Motor neuron (in vitro differentiated cells): ENCODE measurements at regions not wholly inside any gene's neighbourhood (a gene's known extent, or its start where the extent isn't known, plus 50 kb on each side); places are given as distances from the start of the nearest gene placed in this dataset.
A peak's percentile ranks its signal among the peaks of the same experiment; 100 is the strongest.

Experiments
- ATAC-seq, 8 experiments: fragments of 200-7000 bp; cut with Tn5 transposase; replicated peaks in 6 of 8; 2 replicates each; pipeline ENCODE4 v1.8.0; 2021; ENCODE audit warnings: mild to moderate bottlenecking in 8 of 8, moderate library complexity in 8 of 8
- H3K27ac ChIP-seq, 2 donors: fragments of 250-450 bp; sonication (Bioruptor Pico); 2 replicates each; pipeline ENCODE4 v1.9.0; 2021; ENCODE audit warnings: antibody characterized with exemption in 2 of 2, mild to moderate bottlenecking in 2 of 2, moderate library complexity in 1 of 2
- H3K4me1 ChIP-seq, 2 donors: fragments of 250-450 bp; sonication (Bioruptor Pico); replicated peaks in 1 of 2; 2 replicates each; pipeline ENCODE4 v1.6.1; 2021; ENCODE audit warnings: antibody characterized with exemption in 2 of 2, mild to moderate bottlenecking in 2 of 2, moderate library complexity in 1 of 2
- H3K4me3 ChIP-seq, 5 donors: fragments of 250-450 bp; sonication (Bioruptor Pico); 2 replicates each; pipeline ENCODE4 v1.9.0; 2021; ENCODE audit warnings: antibody characterized with exemption in 5 of 5, mild to moderate bottlenecking in 5 of 5, moderate library complexity in 4 of 5
- WGBS, 10 experiments: fragments of 450-650 bp; shearing (Covaris generic); methylation state at CpG; one replicate each; pipeline ENCODE4 v1.0.0; 2022; 5-methylcytosine and 5-hydroxymethylcytosine counted together
- in situ Hi-C, 9 experiments: fragments of 400-800 bp; cut with MboI; loops; one replicate each; pipeline ENCODE4 v1.15.0; 2021; ENCODE audit warnings: low sequenced_read_pairs in 9 of 9, low pct_unique_long_range_greater_than_20kb in 2 of 9; ENCODE audit not compliant: unreplicated experiment in 9 of 9

GRCh38 chr5:34499001-34499734 lies 157.0 kb upstream of the RAI14 start:
- H3K4me1 ChIP-seq, result peaks cover 3 to 11% of the 10 kb centered on the region in 2 donors
- in situ Hi-C loops, result loop anchor here in 3 of 9 experiments (10.0 to 25.0 kb wide), 2 partner anchors 396 to 413 kb away; partner anchors contain the start of genes BRIX1 (in 2 of the 3) and RAD1 (in 2 of the 3)
- no peak overlapping the region for H3K27ac ChIP-seq
- ATAC-seq, result peak in 4 of 8 experiments; percentile 48 to 82 (median 72)
- H3K4me3 ChIP-seq, result no peak overlapping the region
- WGBS, 10 experiments, result 57 to 100% (median 83%) methylated on average over 1 to 3 of the region's 5 CpGs; no CpG with 5 or more reads in 1 of the 10 experiments

DNA sequence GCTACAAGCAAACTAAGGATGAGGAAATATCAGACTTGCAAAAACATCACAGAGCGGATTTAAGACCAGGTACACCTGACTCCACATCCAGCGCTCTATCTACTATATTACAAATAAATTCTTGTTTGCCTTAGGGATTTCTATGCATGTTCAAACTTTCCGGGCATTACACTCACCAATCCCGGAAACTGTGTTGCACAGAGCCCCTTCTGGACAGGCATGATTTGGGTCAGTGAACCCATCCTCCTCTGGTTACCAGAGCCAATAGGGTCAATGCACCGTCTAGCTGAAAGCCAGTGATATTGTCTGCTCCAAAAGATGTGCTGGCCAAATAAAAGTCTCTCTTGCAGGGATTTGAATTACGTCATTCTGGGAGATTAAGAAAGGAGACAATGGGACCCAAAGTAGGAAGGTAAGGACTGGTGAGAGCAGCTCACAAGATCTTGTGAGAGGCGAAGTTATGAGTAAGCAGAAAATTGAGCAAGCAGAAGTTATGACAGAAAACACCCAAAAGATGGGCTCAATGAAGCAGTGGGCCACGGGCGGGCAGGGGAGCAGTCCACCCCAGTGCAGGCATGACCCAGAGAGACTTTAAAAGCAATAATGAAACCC lies 155.8 kb upstream of the RAI14 start:
- peaks cover 3 to 11% of the 10 kb centered on the region in 2 donors for H3K4me1 ChIP-seq
- 78 to 100% (median 88%) methylated on average over 2 to 9 of the region's 9 CpGs; no CpG with 5 or more reads in 1 of the 10 experiments for WGBS, 10 experiments
- ATAC-seq, result no peak
- no peak overlapping the region for H3K4me3 ChIP-seq
- in situ Hi-C loops, result loop anchor here in 3 of 9 experiments (25.0 kb wide), 2 partner anchors 387 to 412 kb away; partner anchors contain the start of genes BRIX1 (in 1 of the 3) and RAD1 (in 1 of the 3)
- H3K27ac ChIP-seq, result no peak overlapping the region

DNA sequence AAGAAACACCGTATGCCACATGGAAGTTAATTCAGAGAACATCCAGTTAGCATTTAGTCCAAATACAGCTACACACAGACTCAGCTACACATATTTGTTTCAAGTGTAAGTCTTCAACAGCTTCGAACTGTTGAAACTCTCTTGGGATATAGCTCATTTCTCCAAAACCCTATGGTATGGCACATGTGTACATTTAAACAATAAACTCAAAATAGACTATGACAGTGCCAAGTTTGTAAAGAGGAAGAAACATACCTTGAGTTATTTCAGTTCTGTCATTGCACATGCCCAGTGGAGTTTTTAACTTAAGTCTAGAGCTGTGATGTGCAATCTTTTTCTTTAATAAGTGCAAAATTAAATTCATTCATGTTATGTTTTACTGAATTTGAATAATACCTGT lies 155.1 kb upstream of the RAI14 start:
- Histone ChIP-seq H3K4me3 (no peak overlapping the region), H3K27ac (no peak overlapping the region), H3K4me1 (peaks cover 3 to 11% of the 10 kb centered on the region in 2 donors)
- 53 to 100% (median 100%) methylated on average over 1 to 2 of the region's 2 CpGs; no CpG with 5 or more reads in 1 of the 10 experiments for WGBS, 10 experiments
- in situ Hi-C loops, result loop anchor here in 3 of 9 experiments (25.0 kb wide), 2 partner anchors 386 to 411 kb away; partner anchors contain the start of genes BRIX1 (in 1 of the 3) and RAD1 (in 1 of the 3)
- no peak for ATAC-seq

DNA sequence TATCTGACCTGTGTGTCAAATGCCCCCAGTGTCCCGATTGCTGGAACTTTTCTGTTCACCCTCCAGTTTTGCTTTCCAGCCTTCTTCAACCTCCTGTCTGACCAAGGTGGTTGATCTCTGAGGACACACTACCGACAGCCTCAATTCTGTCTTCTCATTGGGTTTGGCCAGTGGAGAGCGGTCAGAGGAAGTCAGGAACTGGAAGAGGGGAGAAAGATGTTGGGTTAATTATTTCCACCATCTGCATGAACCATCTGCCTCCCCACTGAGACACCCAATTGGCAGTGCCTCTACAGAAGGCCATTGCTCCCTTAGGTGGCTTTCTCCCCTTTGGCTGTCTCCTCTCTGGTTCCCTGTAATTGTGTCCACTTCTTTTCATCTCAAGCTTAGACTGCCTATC lies 154.3 kb upstream of the RAI14 start:
- Histone ChIP-seq H3K4me3 (no peak overlapping the region), H3K4me1 (peaks cover 3 to 11% of the 10 kb centered on the region in 2 donors), H3K27ac (no peak overlapping the region)
- ATAC-seq, result no peak
- in situ Hi-C loops, result loop anchor here in 3 of 9 experiments (25.0 kb wide), 2 partner anchors 385 to 410 kb away; partner anchors contain the start of genes BRIX1 (in 1 of the 3) and RAD1 (in 1 of the 3)
- 85 to 100% (median 93%) methylated on average over 1 to 3 of the region's 3 CpGs; no CpG with 5 or more reads in 3 of the 10 experiments for WGBS, 10 experiments

DNA sequence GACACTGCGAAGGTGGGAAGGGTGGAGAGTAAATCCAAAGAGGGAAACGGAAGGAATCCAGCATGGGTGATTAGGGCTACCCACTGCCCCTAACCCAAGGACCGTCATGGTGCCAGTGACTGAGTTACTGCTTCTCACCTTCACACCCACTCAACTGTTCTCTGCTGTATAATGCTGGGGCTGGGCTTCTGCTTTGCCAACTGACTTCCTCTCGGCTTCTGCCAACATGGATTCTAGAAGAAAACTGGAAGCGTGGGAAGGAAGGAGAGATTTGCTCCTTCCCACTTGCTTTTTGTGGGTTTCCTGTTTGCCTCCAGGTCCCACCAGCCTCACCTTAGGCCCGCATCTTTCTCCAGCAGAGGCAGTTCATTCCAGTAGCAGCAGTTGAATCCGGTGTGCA lies 153.5 kb upstream of the RAI14 start:
- 87 to 100% (median 100%) methylated on average over 1 to 6 of the region's 7 CpGs; no CpG with 5 or more reads in 3 of the 10 experiments for WGBS, 10 experiments
- H3K4me3 ChIP-seq, result no peak overlapping the region
- H3K27ac ChIP-seq, result no peak overlapping the region
- ATAC-seq, result no peak
- in situ Hi-C loops, result loop anchor here in 3 of 9 experiments (25.0 kb wide), 2 partner anchors 385 to 410 kb away; partner anchors contain the start of genes BRIX1 (in 1 of the 3) and RAD1 (in 1 of the 3)
- peaks cover 3 to 11% of the 10 kb centered on the region in 2 donors for H3K4me1 ChIP-seq

GRCh38 chr5:34503379-34504253 lies 152.5 kb upstream of the RAI14 start:
- ATAC-seq, result peak in 4 of 8 experiments; percentile 32 to 90 (median 82)
- WGBS, 10 experiments, result 20 to 100% (median 68%) methylated on average over 1 to 7 of the region's 7 CpGs
- Histone ChIP-seq H3K4me1 (peaks cover 3 to 11% of the 10 kb centered on the region in 2 donors), H3K4me3 (no peak overlapping the region), H3K27ac (no peak overlapping the region)
- in situ Hi-C loops, result loop anchor here in 3 of 9 experiments (25.0 kb wide), 2 partner anchors 384 to 409 kb away; partner anchors contain the start of genes BRIX1 (in 1 of the 3) and RAD1 (in 1 of the 3)

DNA sequence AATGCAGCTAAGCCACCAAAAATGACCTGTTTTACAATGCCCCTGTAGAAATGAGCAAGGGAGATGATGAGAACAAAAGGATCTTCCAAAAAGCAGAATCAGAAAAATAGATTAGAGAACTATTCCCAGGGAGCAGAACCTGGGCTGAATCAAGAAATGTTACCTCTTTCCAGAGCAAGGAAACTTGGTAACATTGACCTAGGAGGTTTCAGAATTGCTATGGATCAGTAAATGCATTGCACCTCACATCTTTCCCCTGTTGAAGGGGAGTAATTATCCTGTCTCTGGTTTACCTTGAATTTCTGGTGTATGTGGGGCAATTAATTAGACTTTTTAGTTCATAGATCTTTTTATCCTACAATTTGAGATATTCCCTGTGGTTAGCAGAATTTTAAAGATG lies 151.2 kb upstream of the RAI14 start:
- ATAC-seq, result no peak
- Histone ChIP-seq H3K27ac (no peak overlapping the region), H3K4me3 (no peak overlapping the region), H3K4me1 (peaks cover 3 to 15% of the 10 kb centered on the region in 2 donors)
- in situ Hi-C loops, result loop anchor here in 3 of 9 experiments (25.0 kb wide), 2 partner anchors 382 to 407 kb away; partner anchors contain the start of genes BRIX1 (in 1 of the 3) and RAD1 (in 1 of the 3)

DNA sequence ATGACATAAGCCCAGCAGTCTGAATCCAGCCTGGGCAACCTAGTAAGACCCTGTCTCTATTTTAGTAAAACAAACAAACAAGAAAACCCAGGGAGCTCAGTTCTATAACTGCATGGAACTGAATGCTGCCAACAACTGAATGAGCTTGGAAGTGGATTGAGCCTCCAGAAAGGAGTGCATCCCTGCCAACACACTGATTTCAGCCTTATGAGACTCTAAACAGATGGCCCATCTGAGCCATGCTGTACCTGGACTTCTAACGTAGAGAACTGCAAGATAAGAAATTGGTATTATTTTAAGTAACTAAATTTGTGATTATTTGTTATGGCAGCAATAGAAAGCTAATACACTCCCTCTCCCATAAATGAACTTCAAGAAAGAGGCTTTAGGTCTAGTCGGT lies 150.4 kb upstream of the RAI14 start:
- 40 to 100% (median 84%) methylated on average over 1 to 2 of the region's 2 CpGs for WGBS, 10 experiments
- H3K4me3 ChIP-seq, result no peak overlapping the region
- ATAC-seq, result no peak
- in situ Hi-C loops, result loop anchor here in 3 of 9 experiments (25.0 kb wide), 2 partner anchors 382 to 407 kb away; partner anchors contain the start of genes BRIX1 (in 1 of the 3) and RAD1 (in 1 of the 3)
- H3K27ac ChIP-seq, result no peak overlapping the region
- H3K4me1 ChIP-seq, result peaks cover 3 to 17% of the 10 kb centered on the region in 2 donors

DNA sequence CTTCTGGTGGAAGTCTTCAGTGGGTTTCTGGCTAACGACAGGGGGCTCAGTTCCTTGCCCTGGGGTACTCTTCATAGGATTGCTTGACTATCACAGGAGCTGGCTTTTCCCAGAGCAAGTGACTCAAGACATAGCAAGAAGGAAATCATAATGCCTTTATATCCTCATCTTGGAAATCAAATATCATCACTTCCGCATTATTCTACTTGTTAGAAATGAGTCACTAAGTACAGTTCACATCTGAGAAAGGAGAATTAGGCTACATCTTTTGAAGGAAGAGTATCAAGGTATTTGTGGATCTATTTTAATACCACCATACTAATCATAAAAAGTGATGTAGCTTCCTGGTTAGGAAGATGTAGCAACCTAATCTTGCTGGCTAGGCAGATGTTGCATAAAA lies 148.2 kb upstream of the RAI14 start:
- ATAC-seq, result no peak
- Histone ChIP-seq H3K4me1 (peaks cover 3 to 20% of the 10 kb centered on the region in 2 donors), H3K27ac (no peak overlapping the region), H3K4me3 (no peak overlapping the region)
- in situ Hi-C loops, result loop anchor here in 3 of 9 experiments (25.0 kb wide), 2 partner anchors 379 to 404 kb away; partner anchors contain the start of genes BRIX1 (in 1 of the 3) and RAD1 (in 1 of the 3)
- 56 to 100% (median 83%) methylated on average over 1 to 2 of the region's 2 CpGs; no CpG with 5 or more reads in 2 of the 10 experiments for WGBS, 10 experiments

DNA sequence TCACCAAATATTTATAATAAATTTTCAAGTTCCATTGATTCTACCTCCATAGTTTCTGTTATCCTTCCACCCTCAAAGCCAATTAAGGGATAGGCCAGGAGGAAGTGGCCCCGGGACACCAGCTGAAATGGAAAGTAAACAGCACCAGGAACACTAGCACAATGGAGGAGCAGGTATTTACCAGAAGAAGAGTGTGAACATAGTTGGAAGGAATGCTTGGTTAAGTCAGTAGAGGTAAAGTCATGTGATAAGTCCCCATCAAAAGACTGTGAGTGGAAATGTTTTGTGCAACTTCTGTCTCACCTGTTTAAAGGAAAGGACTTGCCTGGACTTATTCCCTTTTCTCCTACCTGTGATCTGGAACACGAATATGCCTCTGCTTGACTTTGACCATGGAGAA lies 146.7 kb upstream of the RAI14 start:
- H3K4me3 ChIP-seq, result no peak overlapping the region
- WGBS, 10 experiments, result 40 to 100% (median 83%) methylated on average over 1 to 2 of the region's 2 CpGs; no CpG with 5 or more reads in 1 of the 10 experiments
- no peak for ATAC-seq
- no peak overlapping the region for H3K27ac ChIP-seq
- in situ Hi-C loops, result loop anchor here in 3 of 9 experiments (25.0 kb wide), 2 partner anchors 378 to 403 kb away; partner anchors contain the start of genes BRIX1 (in 1 of the 3) and RAD1 (in 1 of the 3)
- H3K4me1 ChIP-seq, result peaks cover 0 to 12% of the 10 kb centered on the region in 2 donors

DNA sequence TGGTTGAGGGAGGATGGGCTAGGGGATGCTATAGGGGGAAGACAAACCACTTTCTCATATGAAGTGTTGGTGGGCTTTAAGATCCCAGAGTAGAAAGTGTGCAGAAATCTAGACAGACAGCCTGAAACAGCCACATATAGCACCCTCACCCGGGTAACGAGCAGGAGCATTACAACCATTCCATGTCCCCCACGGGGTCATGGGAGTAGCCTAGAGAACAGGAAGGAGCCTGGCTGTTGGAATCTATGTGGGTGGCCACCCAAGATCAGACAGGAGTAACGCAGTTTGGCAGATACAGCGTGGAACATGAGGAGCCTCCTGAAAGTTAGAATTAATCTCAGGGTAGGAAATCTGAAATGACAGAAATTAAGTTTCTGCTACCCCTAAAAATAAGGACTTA lies 146.1 kb upstream of the RAI14 start:
- peak in 1 of 8 experiments; percentile 92 for ATAC-seq
- WGBS, 10 experiments, result 42 to 100% (median 60%) methylated on average over 1 to 5 of the region's 5 CpGs; no CpG with 5 or more reads in 1 of the 10 experiments
- in situ Hi-C loops, result loop anchor here in 3 of 9 experiments (25.0 kb wide), 2 partner anchors 377 to 402 kb away; partner anchors contain the start of genes BRIX1 (in 1 of the 3) and RAD1 (in 1 of the 3)
- H3K27ac ChIP-seq, result no peak overlapping the region
- H3K4me1 ChIP-seq, result peaks cover 0 to 12% of the 10 kb centered on the region in 2 donors
- H3K4me3 ChIP-seq, result no peak overlapping the region
